GM11168 (cell line): ENCODE measurements at regions not wholly inside any gene's neighbourhood (a gene's known extent, or its start where the extent isn't known, plus 50 kb on each side); places are given as distances from the start of the nearest gene placed in this dataset.

Source experiments
- in situ Hi-C: fragments of 300-500 bp; cut with MboI; formaldehyde crosslinking; loops from one replicate; pipeline ENCODE4 v1.12.0; 2022; ENCODE audit warnings: low sequenced_read_pairs; ENCODE audit not compliant: unreplicated experiment

DNA sequence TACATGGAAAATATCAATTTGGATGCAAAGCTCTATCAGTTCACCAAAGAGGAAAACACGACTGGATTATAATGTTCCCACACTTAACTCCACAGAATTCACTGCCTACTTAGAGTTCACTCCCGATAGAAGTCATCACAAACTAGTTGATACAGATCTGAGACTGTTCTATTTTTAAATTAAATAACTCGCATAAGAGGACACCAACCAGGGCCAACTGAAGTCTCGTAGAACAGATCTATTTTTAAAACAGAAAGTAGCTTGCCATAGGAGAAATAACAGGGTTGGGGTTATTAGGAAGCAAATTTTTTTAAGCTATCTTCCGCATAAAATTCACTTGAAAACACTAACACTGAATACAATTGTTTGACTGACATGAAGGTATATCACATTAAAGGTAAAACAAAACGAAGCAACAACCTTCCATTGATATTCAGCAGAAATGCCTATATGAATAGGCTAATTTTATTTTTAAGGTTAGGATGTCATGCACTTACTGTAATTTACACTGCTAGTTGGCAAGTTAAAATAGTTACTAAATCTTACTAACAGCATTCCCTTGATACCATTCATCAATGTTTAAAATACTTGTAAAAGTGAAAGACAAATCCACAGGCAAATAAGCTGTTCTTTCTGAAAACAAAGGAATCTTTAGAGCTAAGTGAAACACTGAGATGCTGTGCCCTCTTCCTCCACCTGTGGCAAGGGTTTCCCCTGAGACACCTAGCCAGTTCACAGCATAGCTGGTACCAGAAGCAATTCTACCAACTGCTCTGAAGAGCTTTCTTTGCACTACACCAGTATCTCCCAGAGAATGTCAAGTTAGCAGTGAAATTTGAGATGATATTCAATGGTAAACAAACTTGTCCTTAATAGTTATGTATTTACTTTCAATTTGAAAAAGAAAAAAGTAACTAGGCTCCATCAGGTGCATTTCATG is 186.7 kb upstream of the ANK3 start:
- in situ Hi-C loops, result no loop called here

DNA sequence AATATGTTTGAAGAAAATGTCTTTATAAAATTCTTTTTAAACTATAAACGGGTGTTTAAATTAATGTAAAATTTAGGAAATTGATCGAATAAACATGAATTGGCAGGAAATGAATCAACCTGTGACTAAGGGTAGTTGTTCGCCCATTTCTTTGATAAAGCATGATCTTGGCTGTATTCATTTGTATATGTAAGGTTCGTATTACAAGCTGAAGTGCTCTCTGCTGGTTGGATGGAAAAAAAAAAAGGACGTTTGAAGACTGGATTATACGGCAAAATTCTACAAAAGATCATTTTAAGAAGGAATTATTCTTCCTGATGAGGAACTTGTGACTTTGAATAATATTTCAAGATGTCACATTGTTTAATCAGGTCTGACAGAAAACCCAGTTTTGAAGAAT is 185.4 kb upstream of the ANK3 start:
- in situ Hi-C loops, result no loop called here

DNA sequence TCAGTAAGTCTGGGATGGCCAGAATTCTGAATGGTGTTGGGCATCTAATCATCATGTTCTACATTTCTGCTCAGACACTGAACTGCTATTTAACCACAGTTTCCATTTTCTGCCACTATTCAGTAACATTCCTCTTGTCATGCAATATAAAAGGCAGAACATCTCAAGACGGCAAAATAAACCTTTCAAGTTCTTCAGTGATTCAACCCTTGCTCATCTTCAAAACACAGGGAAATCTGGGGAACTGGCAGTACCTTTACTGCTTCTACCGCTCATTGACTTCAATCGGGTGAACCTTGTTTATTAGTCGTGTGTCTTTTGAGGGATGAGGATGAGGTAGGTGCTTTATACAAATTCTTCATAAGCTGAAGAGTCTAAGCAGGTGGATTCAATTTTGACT is 184.7 kb upstream of the ANK3 start:
- in situ Hi-C loops, result no loop called here

DNA sequence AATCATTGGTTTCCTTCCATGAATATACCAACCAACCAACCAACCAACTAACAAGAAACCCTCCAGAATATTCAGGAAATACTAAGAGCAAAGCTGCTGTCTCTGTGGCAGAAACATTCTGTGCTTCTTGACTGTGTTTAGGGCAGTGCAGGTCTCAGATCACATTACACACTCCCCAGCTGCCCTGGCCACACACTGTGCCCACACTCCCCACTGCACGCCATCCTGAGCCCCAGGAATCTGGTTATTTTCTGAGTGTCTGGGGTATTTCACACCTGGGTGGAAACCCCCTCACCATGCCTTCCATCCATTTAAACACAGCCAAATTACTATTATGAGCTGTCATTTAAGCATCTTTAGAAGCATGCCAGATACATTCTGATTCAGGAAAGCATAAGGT is 183.7 kb upstream of the ANK3 start:
- in situ Hi-C loops, result no loop called here

DNA sequence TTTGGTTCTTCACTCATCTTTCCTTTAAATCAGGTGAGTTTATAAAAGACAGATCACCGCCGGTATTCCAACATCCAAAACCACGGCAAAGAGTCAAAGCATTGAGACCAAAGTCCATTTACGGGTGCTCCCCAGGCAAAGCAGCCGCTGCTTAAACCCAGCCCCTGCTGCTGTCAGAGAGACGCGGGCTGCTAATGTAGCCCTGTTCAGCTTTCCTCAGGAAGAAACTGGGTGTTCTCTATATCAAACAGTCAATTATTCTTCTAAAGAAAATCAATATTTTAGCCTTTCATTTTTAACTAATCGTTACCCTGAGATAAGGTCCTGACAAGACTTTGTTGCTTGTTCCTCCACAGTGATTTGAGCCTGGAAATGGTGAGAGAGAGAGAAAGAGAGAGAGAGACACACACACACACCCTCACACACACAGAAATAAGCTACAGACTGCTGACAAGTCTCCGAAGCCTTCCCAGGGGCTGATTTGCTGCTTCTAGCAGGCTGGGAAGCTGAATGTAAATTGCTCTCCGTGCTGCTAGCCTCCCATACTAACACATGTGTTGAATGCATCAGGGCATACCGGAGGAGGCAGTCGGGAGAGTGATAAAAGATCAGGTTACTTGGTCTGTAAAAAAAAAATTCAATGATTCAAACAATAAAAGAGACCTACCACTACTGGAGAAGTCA is 183.0 kb upstream of the ANK3 start:
- in situ Hi-C loops, result no loop called here

DNA sequence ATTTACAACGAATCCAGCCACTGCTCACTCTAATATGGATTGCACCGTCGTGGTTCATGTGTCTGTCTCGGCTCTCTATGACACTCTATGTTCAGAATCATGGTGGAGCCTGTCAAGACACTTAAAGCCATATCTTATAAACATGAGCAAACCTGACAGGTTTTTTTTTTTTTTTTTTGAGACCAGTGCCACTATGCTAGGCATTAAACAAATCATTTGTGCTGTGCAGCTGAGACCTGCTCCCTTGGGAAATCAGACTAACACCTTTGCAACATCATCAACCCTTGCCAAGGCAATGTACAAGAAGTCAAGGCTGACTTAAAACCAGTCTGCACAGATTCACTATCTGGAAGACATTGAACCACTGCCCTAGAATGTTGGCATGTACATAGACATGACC is 181.2 kb upstream of the ANK3 start:
- in situ Hi-C loops, result no loop called here

DNA sequence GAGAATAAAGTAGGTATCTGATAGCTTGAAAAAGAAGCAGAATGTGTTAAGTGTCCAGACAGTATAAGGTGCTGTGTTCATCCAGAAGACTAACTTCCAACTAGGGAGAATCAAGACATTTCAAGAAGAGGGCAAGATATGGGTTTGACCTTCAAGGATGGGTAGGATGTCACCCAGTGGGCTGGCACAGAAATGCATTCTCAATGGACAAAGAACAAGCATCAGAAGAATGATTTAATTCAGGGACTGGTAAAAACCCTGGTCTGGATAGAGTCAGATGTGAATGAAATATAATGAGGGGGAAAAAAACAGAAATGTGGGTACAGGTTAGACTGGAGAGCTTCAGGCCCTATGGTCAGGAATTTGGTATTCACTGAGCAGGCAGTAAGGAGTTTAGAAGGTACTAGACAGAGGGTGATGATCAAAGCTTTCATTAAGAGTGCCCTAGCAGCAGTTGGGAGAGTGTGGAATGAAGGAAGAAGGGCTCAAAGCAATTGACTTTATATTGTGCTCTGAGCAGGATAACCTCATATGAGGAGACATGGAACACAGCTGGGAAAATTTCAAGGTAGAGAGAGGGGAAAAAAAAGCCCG is 180.7 kb upstream of the ANK3 start:
- in situ Hi-C loops, result no loop called here

DNA sequence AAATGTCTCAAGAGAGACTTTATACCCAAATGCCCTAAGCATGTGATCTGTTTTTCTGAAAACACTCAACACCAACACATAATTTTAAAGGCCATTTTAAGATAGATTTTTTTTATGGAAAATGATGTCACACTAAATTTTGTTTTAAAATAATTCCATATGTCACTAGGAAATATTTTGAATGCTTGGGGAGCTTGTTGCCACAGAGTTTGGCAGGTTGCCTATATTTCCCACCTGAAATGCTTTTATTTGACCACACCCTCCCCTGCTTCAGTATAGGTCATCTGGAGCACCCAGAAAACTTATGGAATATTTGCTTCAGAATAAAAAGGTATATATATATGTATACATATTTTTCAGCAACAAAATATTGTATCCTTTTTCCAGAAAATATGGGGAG is 180.0 kb upstream of the ANK3 start:
- in situ Hi-C loops, result no loop called here

DNA sequence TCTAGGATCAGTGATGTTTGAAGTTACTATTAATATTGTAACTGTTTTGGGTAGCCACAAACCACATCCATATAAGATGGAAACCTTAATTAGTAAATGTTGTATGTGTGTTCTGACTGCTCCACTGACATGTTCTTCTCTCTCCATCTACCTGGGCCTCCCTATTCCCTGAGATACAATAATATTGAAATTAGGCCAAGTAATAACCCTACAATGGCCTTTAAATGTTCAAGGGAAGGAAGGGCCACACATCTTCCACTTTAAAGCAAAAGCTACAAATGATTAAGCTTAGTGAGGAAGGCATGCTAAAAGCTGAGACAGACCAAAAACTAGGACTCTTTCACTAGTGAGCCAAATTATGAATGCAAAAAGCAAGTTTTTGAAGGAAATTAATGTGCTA is 176.4 kb upstream of the ANK3 start:
- in situ Hi-C loops, result no loop called here

DNA sequence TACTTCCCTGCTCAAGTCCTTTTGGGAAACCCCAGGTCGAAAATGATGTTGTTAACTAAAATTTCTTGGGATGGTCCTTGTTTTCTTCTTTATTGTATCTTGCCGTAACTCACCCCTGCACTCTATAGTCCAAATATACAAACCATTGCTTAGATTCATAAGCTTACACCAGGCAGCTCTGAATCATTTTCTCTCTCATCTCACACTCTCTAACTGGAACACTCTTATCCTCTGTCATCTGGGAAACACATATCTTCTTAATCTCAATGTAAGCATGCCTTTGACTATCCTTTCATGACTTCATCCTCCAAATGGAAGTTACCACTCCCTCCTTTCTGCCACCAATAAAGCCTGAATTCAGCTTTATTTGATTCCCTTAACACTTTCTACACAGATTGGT is 175.8 kb upstream of the ANK3 start:
- in situ Hi-C loops, result no loop called here

DNA sequence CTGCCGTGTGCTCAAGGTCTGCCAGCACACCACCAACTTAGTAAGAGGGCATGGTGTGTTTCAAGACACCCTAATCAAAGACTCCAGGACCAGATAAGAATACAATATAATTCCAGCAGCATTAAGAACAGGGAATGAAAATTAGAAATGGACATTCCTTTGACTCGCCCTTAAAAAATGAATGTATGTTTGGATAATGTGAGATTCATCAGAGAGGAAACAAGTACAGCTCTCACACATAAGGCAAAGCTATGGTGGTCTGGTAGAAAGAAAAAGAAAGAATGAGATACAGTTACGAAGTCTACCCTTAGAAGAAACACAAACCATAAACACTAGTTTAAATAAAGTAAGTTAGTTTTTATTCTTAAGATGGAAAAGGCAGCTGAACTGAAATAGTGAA is 174.8 kb upstream of the ANK3 start:
- in situ Hi-C loops, result no loop called here

DNA sequence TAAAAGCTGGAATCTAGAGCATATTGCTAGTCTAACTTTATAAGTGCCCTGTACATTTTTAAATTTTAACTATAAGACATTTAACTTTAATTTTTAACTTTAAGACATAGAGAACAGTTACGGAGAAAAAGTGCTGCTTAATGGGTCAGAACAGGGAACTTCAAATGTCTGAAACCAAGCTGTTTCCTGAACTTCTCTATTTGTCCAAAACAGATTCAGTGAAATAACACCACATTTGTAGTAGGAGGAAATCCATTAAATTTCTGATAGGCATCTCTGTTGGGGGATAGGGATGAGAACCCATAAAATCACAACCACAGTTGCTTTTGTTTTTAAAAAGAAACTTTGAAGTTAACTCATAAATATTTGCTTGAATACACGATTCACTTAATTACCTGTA is 170.8 kb upstream of the ANK3 start:
- in situ Hi-C loops, result no loop called here

DNA sequence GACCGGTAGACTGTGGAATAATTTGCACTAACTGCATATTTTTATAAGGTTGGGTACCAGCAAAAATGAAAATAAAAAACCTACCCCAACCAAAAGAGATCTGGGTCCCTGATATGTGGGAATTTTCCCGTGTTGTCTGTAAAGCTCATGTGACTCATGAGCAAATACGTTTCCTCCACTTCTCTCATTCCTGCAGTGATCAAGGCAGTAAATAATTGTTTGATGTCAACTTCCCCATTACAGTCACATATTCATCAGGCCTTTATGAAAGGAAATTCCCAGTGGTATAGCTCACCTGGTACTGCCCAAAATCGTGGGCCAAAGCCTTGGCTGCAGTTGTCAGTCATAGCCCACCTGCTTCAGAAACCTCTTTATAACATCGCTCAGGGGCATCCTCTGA is 166.0 kb upstream of the ANK3 start:
- in situ Hi-C loops, result no loop called here

DNA sequence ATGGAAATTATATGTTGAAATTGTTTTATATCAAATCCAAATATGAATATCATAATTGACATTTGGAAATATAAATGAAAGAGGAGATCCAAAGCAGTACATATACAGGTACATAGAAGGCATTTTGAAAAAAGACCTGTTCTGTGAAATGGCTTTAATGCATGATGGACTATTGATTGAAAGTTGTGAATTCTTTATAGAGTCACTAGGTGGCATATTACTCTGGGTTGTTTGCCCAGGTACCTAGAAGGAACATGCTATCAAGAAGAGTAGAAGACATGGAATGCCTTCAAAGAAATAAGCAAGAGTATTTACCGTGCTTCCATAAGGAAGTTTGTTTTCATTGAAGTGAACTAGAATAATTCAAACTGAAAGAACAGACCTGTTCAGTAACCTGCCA is 160.0 kb upstream of the ANK3 start:
- in situ Hi-C loops, result no loop called here

DNA sequence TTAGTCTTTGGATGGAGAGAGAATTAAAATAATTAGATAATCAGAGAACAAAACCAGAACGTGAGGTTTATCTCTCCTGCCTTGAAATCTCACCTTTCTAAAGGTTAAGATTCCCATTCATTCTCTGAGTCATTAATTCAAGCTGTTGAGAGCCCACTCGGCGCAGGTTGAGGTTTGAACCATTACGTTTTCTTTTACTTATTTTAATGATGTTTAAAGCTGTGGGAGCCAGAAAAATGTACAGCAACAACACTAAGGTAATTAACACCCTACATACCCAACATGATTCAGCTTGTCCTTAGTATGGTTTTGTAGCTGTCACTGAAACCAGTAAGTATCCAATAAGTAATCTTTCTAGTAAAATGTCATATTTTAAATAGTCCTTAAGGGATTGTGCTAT is 153.0 kb upstream of the ANK3 start:
- in situ Hi-C loops, result no loop called here

DNA sequence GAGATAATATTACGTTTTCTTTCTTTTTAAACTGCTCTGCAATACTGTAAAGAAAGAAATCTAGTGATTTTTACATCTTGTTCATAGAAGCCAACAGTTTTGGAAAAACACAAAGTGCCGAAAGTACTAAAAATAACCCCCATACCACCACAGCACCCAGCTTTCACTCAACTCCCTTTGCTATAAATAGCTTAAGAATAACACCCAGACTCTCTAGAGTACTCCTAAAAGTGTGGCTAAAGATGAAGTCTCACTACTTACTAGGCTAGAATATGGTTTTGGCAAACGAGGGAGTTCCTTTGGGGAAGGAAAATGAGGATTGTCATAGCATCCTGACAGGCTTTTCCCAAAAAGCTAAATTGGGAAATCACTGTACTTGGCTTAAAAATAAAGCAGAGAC is 151.8 kb upstream of the ANK3 start:
- in situ Hi-C loops, result no loop called here

DNA sequence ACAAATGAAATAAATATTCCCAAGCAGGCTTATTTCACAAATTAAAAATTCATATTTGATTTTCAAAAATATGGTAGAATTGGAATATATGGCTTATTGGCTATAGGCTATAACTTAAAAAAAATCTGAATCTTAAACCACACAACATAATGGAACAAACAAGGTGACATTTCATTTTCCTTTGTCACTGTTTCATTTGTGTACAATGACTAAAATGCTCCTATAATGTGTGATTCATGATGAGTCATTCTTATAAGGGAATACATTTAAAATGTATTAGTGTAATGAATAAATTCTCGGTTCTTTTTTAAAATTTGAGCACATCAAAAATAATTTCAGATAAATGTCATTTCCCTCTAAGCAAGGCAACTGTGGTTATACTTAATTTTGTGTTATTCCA is 148.0 kb upstream of the ANK3 start:
- in situ Hi-C loops, result no loop called here

DNA sequence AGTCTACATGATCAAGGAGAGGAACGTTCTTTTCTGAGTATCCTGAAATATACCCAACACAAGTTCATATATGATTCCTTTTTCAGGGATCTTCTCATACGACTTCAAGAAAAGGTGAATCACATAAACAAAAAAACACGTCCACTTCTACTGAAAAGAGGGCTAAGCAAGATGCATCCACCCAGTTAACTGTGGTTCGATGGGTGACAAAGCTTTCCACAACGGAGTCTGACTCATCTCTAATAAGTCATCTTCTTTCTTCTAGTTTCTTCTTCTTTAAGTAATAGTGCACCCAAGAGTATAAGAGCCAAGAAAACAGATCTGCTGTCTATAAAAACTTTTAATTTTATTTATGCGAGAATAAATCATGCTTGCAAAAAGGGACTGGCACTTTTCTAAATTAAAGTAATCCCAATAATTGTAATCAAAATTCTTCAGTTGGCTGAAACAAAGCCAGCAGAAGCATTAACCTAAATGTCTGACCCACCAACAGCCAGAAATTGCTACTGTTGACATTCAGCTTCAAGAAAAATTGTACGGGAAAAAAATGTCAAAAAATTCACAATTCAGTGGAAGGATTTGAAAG is 146.9 kb upstream of the ANK3 start:
- in situ Hi-C loops, result no loop called here

DNA sequence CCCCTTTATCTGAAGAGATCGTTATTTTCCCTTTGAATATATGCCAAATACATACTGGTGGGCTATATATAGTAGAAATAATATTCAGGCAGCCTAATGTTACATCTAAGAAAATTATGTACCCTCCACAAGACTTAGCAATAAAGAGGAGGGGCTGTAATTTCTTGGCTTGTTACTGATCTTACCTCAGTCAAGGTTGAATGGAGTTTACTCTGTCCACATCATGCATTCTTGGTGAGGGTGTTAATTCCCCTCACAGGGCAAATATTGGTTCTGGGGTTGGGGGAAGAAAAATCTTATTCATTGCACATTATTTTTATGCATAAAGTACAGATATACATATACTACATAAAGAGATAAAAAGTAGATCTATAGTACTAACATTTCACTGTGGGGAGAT is 145.8 kb upstream of the ANK3 start:
- in situ Hi-C loops, result no loop called here

DNA sequence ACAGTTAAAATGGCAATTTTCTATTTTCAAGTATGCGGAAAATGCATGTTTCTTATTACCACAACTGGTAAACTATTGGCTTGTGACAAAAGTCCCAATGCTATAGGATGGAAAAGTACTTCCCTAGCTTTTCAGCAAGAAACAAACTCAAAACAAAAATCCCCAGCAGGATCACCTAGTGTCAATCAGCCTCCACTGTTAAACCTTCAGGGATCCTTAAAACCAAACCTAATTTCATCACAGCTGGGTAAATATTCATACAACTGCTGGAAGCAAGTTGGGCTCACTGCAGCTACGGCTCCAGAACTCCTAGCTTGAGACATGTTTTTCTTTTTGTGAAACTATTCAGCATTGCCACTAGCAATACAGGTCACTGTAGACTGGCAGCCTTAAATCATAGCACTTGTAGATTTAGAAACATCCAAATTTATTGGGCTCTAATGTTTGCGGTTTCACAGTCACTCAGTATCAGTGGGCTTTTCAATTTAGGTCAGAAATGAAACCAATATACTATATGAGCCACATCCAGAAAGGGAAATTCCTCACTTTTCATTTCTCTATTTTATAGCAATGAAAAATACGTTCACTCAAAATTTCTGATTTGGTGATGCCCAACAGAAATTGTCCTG is 145.2 kb upstream of the ANK3 start:
- in situ Hi-C loops, result no loop called here
